ENCODE measurements at regions not wholly inside any gene's neighbourhood (a gene's known extent, or its start where the extent isn't known, plus 50 kb on each side); places are given as distances from the start of the nearest gene placed in this dataset.
"Not testable (repeated sequence)": the region's sequence is repeated elsewhere in the genome, so short reads cannot be mapped to it uniquely, and the experiment has no call there.

DNA sequence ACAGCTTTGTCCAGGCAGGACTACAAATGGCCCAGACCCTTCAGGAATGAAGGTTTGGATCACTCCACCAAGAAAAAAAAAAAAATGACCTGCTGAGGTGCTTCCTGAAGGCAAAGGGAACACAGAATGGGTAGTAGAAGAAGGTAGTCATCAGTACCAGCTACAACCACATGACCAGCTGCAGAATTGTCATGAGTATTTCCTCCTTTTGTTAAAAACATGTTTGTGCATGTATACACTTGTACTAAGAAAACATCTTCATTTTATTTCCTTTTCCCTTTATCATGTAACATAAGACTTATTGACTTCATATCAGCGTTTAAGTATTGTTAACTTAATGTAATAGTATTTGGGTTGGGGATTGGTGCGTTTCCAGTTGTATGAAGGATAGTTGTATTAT, 631.6 kb downstream of the FBXO15 start:
- DNase-seq = not testable (repeated sequence)

GRCh38 chr18:73514449-73514848, 633.2 kb downstream of the FBXO15 start:
- DNase-seq = peak; percentile 58

- peak; percentile 53 for DNase-seq
Observed at GRCh38 chr18:73511771-73512503, 635.7 kb downstream of the FBXO15 start.

GRCh38 chr18:73509460-73509859, 638.2 kb downstream of the FBXO15 start:
- DNase-seq = no peak

DNA sequence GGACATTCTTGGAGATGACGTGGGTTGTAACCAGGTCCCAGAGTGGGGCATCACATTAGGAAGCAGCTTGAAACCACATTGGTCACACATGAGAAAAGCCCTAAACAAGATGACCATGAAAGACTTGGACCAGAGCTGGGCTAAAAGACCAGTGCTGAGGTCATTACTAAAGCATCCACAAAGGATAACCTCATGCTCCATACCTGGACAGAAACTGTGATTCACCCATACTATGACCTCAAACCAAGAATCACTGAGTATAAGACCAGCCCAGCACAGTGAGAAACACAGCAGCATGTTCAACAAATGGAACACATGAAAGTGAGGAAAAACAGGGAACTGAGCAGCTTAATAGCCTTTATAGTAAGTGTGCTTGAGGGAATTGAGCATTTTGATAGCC, 635.5 kb upstream of the NETO1 start:
- DNase-seq = peak; percentile 22

- no peak for DNase-seq
Observed at GRCh38 chr18:73487966-73488365, 620.2 kb upstream of the NETO1 start.

DNA sequence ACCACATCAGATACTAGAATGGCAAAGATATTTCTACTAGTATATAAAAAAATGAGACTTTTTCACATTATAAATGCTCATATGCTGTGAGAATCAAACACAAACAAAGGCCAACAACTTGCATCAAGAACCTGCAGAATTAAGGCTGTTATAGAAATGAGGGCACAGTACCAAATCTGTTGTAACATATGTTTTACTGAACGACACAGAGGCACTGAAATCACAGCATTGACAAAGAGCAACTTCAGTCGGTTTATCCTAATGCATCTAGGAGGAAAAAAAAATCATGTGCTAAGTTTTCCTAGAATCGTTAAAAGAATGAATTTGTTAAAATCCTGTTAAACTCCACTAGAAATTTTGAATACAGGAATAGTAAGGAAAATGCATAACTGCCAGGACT, 617.4 kb upstream of the NETO1 start:
- DNase-seq = no peak

GRCh38 chr18:73482901-73483300, 615.1 kb upstream of the NETO1 start:
- DNase-seq = no peak

DNA sequence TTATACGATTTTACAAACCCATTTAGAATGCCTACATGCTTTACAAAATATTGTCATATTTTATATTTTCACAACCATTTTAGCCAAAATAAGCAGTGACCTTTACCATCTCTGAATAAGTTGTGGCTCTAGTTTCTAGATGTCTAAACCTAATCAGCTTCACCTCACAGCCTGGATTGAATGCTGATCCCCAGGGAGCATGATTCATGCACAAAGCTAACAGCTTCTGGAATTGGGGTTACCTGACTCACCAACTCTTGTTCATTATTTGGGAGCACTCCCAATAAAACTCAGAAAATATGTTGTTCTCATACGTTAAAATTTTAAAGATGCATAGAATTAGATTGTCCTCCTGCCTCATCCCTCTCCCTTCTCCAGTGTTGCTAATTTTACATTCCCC, 611.7 kb upstream of the NETO1 start:
- no peak for DNase-seq

DNA sequence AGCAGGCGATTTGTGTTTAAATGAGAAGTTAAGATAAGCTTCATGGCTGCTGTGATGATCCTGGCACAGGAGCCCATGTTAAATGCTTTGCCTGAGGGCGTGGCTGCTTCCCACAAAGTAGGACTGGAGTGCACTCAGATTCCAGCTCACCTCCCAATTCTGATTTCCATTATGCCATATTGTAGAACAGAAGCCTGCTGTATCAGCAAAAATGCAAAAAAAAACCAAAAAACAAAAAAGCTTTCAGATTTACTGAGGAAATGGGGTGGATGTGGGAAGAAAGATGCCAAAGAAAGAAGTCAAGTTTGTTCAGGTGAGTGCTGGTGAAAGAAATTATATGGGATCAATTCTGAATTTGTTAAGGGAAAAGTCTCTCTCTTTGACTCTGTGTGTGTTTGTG, 610.4 kb upstream of the NETO1 start:
- no peak for DNase-seq

- no peak for DNase-seq
Observed at GRCh38 chr18:73476031-73476430, 608.2 kb upstream of the NETO1 start.

DNA sequence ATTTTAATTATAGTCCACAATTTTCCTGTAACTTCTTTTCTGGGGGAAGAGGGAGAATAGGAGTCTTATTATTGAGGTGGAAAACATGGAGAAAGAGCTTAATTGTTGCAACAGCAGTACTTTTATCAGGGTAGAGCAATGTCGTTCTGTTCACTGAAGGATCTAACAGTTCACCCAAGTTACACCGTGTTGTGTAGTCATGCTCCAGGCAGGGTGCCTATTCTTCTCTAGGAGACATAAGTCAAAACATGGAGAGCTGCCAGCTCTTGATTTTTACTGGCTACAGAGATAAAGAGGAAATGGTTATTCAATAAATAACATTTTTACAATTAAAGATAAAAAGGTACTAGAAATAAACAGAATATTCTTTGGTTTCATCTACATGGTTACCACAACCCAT, 594.3 kb upstream of the NETO1 start:
- DNase-seq = no peak

DNA sequence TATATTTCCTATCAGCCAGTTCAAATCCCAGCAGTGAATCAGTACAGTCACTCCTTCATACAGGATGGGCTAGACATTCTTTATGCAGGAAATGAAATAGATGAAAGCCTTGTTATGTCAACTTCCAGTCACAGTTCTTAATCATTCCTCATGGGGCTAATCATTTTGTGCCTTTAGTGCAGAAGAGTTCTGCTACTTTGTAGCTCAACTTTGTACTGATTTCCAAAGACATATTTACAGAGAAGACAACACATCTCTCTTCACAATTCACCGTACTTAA, 593.9 kb upstream of the NETO1 start:
- no peak for DNase-seq

GRCh38 chr18:73461038-73461779, 593.4 kb upstream of the NETO1 start:
- DNase-seq = no peak

DNA sequence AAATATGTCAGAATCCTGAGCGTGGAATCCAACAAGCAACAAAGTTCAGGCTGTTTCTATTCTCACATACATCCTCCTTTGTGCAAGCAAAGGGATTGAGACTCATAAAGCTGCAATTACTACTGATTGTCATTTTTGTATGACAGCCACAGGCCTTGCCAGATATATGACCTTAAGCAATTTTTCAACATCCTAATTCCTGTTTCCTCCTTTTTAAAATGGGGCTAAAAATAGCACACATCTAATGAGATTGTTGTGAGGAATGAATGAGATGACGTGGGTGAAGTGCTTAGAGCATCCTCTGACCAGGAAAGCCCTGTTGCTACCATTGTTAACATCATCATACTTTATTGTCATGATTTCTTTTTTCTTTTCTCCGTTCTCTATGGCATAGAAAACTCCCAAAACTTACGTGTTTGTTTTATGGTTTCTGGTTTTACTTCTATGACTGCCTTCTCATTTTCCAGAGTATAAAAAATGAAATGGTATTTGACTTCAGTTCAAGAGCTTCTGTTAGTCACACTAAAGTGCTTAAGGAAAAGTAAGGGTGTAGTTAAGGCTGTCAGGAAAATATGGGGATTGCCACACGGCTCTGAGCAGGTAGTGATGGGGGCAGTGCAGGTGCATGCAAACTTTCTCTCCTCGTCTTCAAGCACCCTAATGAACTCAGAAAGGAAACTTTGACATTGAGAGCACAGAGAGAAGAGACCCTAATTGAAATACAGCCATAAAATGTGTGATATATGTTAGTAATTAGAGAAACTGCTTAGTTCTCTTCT, 590.6 kb upstream of the NETO1 start:
- DNase-seq = no peak

GRCh38 chr18:73456643-73457042, 588.9 kb upstream of the NETO1 start:
- DNase-seq = no peak

GRCh38 chr18:73452866-73453265, 585.1 kb upstream of the NETO1 start:
- no peak for DNase-seq

DNA sequence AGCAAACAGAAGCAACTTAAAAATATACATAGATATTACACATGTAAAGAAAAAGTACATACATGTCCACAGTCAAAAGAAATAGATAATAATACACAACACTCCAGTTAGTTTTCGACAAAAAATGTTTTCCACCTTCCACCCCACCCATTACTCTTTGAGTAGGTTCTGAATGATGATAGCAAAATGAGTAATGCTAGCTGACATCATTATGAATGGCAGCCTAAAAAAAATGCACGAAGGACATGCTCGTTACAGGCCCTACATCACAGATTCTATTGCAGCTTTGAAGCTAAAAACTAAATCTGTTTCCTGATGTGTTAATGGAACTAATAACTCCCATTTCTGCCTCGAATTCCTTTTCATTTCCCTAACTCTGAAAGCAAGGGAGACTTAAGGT, 578.7 kb upstream of the NETO1 start:
- no peak for DNase-seq

DNA sequence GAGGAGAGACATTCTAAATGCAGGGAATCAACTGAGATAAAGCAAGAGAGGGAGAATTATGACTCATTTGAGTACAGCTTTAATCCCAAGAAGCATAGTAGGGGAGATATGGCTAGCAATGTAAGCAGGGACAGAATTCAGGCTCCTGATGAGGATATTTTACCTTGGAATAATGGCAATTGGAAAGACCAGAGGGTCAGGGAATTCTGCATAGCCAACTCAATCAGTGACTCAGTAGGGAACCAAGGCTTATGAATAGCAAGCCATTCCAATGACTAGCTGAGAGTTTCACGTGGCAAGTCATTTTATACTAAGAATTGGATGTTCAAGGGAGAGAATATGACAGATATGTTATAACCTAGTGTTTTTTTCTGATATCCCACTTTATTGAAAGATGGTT, 563.8 kb upstream of the NETO1 start:
- no peak for DNase-seq

- DNase-seq = no peak
Observed at GRCh38 chr18:73421010-73421409, 553.2 kb upstream of the NETO1 start.

GRCh38 chr18:73419531-73419930, 551.7 kb upstream of the NETO1 start:
- no peak for DNase-seq

GRCh38 chr18:73414598-73414997, 546.8 kb upstream of the NETO1 start:
- no peak for DNase-seq

- no peak for DNase-seq
Observed at GRCh38 chr18:73414069-73414468, 546.3 kb upstream of the NETO1 start.

DNA sequence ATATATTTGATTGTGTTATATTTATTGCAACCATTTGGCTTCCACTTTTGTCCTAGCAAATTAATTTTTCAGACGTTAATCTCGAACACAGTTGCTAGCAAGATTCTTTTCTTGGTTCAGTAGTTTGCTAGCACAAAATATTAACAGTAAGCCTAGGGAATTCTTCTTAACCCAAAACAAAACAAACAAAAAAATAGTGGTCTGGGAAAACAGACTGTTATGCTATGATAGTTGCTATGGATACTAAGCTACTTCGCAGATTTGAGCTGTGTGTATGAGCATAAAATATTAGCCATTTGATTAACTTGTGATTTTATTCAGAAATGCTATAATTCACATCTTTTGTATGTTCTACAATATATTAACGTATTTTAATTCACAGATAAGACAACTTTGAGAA, 541.5 kb upstream of the NETO1 start:
- DNase-seq = no peak

Data from DMS53 (cell line).